ENCODE measurements at regions not wholly inside any gene's neighbourhood (a gene's known extent, or its start where the extent isn't known, plus 50 kb on each side); places are given as distances from the start of the nearest gene placed in this dataset.
"Not testable (repeated sequence)": the region's sequence is repeated elsewhere in the genome, so short reads cannot be mapped to it uniquely, and the experiment has no call there.

- in situ Hi-C loops (cut with HindIII; ENCODE audit: low sequenced_read_pairs): no loop called here
These were observed 151.9 kb upstream of the TRIM24 start for GRCh38 chr7:138308136-138308535.

GRCh38 chr7:138309186-138309585 is 150.9 kb upstream of the TRIM24 start:
- in situ Hi-C loops (cut with HindIII; ENCODE audit: low sequenced_read_pairs): no loop called here

- in situ Hi-C loops (cut with HindIII; ENCODE audit: low sequenced_read_pairs): no loop called here
These were observed 146.3 kb upstream of the TRIM24 start for GRCh38 chr7:138313829-138314178.

- in situ Hi-C loops (cut with HindIII; ENCODE audit: low sequenced_read_pairs): no loop called here
These were observed 143.5 kb upstream of the TRIM24 start for GRCh38 chr7:138316421-138317043.

GRCh38 chr7:138317044-138317596 is 142.9 kb upstream of the TRIM24 start:
- in situ Hi-C loops (cut with HindIII; ENCODE audit: low sequenced_read_pairs): no loop called here

GRCh38 chr7:138324941-138325340 is 135.1 kb upstream of the TRIM24 start:
- in situ Hi-C loops (cut with HindIII; ENCODE audit: low sequenced_read_pairs): no loop called here

- in situ Hi-C loops (cut with HindIII; ENCODE audit: low sequenced_read_pairs): no loop called here
These were observed 134.6 kb upstream of the TRIM24 start for GRCh38 chr7:138325434-138325833.

GRCh38 chr7:138328215-138328614 is 131.8 kb upstream of the TRIM24 start:
- in situ Hi-C loops (cut with HindIII; ENCODE audit: low sequenced_read_pairs): no loop called here

- in situ Hi-C loops (cut with HindIII; ENCODE audit: low sequenced_read_pairs): not testable (repeated sequence)
These were observed 127.2 kb upstream of the TRIM24 start for GRCh38 chr7:138332850-138333249.

- in situ Hi-C loops (cut with HindIII; ENCODE audit: low sequenced_read_pairs): no loop called here
These were observed 121.7 kb upstream of the TRIM24 start for GRCh38 chr7:138338361-138338760.

GRCh38 chr7:138339229-138339628 is 120.8 kb upstream of the TRIM24 start:
- in situ Hi-C loops (cut with HindIII; ENCODE audit: low sequenced_read_pairs): not testable (repeated sequence)

- in situ Hi-C loops (cut with HindIII; ENCODE audit: low sequenced_read_pairs): no loop called here
These were observed 117.1 kb upstream of the TRIM24 start for GRCh38 chr7:138342990-138343389.

- in situ Hi-C loops (cut with HindIII; ENCODE audit: low sequenced_read_pairs): no loop called here
These were observed 114.5 kb upstream of the TRIM24 start for GRCh38 chr7:138345567-138345966.

- in situ Hi-C loops (cut with HindIII; ENCODE audit: low sequenced_read_pairs): no loop called here
These were observed 113.1 kb upstream of the TRIM24 start for GRCh38 chr7:138346975-138347374.

- in situ Hi-C loops (cut with HindIII; ENCODE audit: low sequenced_read_pairs): no loop called here
These were observed 110.0 kb upstream of the TRIM24 start for GRCh38 chr7:138349841-138350700.

- in situ Hi-C loops (cut with HindIII; ENCODE audit: low sequenced_read_pairs): no loop called here
These were observed 109.2 kb upstream of the TRIM24 start for GRCh38 chr7:138350701-138351357.

GRCh38 chr7:138352570-138353461 is 107.2 kb upstream of the TRIM24 start:
- in situ Hi-C loops (cut with HindIII; ENCODE audit: low sequenced_read_pairs): no loop called here

- in situ Hi-C loops (cut with HindIII; ENCODE audit: low sequenced_read_pairs): no loop called here
These were observed 106.0 kb upstream of the TRIM24 start for GRCh38 chr7:138354066-138354465.

- in situ Hi-C loops (cut with HindIII; ENCODE audit: low sequenced_read_pairs): no loop called here
These were observed 104.8 kb upstream of the TRIM24 start for GRCh38 chr7:138355254-138355653.

- in situ Hi-C loops (cut with HindIII; ENCODE audit: low sequenced_read_pairs): no loop called here
These were observed 101.2 kb upstream of the TRIM24 start for GRCh38 chr7:138358850-138359341.

All from endothelial cell of hepatic sinusoid (primary cell).